ENCODE measurements at regions not wholly inside any gene's neighbourhood (a gene's known extent, or its start where the extent isn't known, plus 50 kb on each side); places are given as distances from the start of the nearest gene placed in this dataset.

DNA sequence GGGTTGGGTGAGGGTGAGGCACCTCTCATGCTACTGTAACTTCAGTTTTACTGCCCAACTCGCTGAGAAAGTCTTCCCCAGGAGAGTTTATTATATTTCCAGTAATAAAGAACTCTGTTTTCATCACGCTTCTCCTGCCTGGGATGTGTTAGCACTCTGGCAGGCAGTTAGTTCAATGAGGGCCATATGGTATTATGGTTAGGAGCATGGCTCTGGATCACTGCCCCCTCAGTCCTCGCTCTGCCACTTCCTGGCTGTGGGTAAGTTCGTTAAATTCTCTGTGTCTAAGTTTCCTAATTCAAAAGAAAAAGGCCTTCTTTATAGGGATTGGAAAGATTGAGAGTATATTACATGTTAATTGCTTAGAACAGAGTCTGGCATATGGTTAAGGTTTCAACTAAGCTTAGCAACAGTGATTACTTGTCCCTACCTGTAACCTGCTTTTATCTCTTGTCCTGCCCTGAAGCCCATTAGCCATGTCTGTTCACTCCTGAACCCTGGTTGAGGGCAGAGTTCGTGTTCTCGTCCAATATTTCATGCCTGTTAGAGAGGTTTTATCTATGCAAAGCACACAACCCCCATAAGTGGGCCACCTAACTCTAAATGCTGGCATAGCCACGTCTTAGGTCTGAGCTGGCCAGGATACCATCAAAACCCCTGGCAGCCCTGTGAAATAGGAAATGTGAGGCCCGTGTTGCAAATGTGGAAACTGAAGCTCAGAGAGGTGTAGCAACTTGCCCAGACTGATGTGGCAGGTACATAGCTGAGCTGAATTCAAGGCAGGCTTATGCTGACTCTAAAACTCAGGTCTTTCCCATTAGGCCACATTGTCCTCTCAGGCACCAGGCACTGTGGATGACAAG, 342.5 kb upstream of the JARID2 start:
- no peak for TF ChIP-seq RERE (CRISPR knock-in tag; IDR thresholded peaks at IDR 0.05; ENCODE audit: low read depth)
- no peak for TF ChIP-seq EZH2 (conservative IDR thresholded peaks at IDR 0.05; ENCODE audit: low read depth, low read length)
- no peak for TF ChIP-seq SOX6 (IDR thresholded peaks at IDR 0.05)
- TF ChIP-seq SOX6 (CRISPR knock-in tag; IDR thresholded peaks at IDR 0.05) = no peak
- TF ChIP-seq FOSL1 (CRISPR knock-in tag; IDR thresholded peaks at IDR 0.05; ENCODE audit: borderline replicate concordance) = no peak
- TF ChIP-seq SMARCC2 (IDR thresholded peaks at IDR 0.05) = no peak
- no peak for TF ChIP-seq PCBP1 (IDR thresholded peaks at IDR 0.05; ENCODE audit: borderline replicate concordance, low read depth, low read length)
- no peak for TF ChIP-seq SIN3A (IDR thresholded peaks at IDR 0.05; ENCODE audit: borderline replicate concordance, low read depth, low read length)
- TF ChIP-seq MYNN (CRISPR knock-in tag; IDR thresholded peaks at IDR 0.05; ENCODE audit: low read depth) = no peak
- TF ChIP-seq, protein P1, sequence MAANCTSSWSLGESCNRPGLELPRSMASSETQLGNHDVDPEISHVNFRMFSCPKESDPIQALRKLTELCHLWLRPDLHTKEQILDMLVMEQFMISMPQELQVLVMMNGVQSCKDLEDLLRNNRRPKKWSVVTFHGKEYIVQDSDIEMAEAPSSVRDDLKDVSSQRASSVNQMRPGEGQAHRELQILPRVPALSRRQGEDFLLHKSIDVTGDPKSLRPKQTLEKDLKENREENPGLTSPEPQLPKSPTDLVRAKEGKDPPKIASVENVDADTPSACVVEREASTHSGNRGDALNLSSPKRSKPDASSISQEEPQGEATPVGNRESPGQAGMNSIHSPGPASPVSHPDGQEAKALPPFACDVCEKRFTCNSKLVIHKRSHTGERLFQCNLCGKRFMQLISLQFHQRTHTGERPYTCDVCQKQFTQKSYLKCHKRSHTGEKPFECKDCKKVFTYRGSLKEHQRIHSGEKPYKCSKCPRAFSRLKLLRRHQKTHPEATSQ (CRISPR knock-in tag; IDR thresholded peaks at IDR 0.05; ENCODE audit: borderline replicate concordance) = no peak

Measured in HepG2 (cell line).